ENCODE measurements at regions not wholly inside any gene's neighbourhood (a gene's known extent, or its start where the extent isn't known, plus 50 kb on each side); places are given as distances from the start of the nearest gene placed in this dataset.

DNA sequence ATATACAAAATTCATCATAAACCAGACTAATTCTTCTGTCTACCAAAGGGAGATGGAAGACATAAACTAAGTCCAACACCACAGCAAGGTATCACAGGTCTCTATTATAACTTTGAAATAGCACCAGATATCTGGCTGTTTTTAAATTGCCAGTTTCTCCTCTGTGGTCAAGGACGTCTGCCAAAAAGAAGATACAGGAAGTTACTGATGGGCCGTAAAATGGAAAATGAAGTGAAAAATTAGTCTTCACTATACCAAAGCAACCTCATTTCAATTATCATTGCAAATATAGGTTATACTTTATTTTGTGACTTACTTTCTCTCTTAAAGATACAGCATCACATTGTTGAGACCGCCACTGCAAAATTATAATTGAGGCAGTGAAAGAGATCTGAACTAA is 225.5 kb downstream of the NDUFS4 start:
- no peak for TF ChIP-seq POLR2A (IDR thresholded peaks at IDR 0.05)
- no peak for TF ChIP-seq EP300 (IDR thresholded peaks at IDR 0.05)
- TF ChIP-seq, protein P1, sequence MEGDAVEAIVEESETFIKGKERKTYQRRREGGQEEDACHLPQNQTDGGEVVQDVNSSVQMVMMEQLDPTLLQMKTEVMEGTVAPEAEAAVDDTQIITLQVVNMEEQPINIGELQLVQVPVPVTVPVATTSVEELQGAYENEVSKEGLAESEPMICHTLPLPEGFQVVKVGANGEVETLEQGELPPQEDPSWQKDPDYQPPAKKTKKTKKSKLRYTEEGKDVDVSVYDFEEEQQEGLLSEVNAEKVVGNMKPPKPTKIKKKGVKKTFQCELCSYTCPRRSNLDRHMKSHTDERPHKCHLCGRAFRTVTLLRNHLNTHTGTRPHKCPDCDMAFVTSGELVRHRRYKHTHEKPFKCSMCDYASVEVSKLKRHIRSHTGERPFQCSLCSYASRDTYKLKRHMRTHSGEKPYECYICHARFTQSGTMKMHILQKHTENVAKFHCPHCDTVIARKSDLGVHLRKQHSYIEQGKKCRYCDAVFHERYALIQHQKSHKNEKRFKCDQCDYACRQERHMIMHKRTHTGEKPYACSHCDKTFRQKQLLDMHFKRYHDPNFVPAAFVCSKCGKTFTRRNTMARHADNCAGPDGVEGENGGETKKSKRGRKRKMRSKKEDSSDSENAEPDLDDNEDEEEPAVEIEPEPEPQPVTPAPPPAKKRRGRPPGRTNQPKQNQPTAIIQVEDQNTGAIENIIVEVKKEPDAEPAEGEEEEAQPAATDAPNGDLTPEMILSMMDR (IDR thresholded peaks at IDR 0.05), result no peak
